GM19023 (cell line): ENCODE measurements at regions not wholly inside any gene's neighbourhood (a gene's known extent, or its start where the extent isn't known, plus 50 kb on each side); places are given as distances from the start of the nearest gene placed in this dataset.
"Not testable (repeated sequence)": the region's sequence is repeated elsewhere in the genome, so short reads cannot be mapped to it uniquely, and the experiment has no call there.

Experiments
- ATAC-seq: cut with Tn5 transposase; IDR thresholded peaks from one replicate; pipeline ENCODE4 v1.9.1; 2021; ENCODE audit warnings: mild to moderate bottlenecking, moderate library complexity; ENCODE audit not compliant: unreplicated experiment

DNA sequence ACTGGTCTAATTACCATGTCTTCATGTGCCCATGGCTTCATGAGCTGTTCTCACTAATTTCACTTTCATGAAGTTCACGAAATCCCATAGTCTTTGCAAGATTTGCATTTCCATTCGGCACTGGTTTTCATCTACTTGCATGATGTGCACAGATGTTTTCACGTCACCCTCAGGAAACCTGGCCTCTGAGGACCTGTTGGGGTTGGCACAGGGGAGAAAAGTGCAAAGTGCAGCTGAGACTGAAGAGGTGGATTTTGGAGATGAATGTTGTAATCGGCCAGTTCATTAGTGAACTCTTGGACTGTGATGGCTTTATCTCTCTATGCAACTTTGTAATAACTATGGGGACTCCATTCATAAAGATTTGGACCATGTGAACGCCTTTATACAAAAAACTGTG is 80.2 kb upstream of the SULF2 start:
- ATAC-seq = no peak

DNA sequence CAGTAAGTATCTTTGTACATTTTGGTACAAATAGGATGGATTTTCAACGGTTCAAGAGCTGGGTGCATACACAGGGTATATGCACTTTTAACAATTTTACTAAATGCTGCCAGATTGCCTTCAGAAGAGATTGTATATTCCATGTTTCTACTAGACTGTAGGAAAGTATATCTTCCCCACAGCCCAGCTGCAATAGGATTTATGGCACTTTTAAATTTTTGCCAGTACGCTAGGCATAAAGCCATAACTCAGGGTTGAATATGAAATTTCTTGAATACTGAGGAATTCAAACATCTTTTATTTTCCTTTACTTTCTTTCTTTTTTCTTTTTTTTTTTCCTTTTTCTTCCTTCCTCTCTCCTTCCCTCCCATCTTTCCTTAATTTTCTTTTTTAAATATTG is 78.7 kb upstream of the SULF2 start:
- no peak for ATAC-seq

DNA sequence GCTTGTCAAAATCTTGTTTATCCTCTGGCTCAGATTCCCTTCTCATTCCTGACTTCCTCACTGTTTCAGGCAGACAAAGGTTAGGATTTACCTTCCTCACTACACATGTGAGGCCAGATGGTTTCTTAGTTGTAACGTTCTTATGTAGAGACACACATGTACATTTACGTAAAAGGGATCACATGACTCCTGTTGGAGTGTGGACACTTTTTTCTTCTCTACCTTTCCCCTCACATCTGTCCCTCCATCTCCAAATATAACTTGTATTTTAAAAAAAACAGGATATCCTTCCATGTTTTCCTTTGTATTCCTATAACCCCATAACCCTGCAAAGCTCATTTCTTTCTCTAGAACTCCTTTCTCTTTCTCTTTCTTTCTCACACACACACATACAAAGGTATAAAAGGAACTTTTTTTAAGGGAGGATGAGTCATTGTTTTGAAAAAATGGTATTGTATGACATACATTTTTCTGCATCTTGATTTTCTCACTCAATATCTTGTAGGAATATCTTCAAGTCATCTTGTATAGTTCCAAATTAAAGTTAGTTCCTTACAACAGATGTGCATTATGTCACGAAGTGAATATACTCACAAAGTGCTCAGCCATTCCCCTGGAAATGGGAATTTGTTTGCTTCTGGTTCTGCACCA is 78.2 kb upstream of the SULF2 start:
- ATAC-seq = no peak

DNA sequence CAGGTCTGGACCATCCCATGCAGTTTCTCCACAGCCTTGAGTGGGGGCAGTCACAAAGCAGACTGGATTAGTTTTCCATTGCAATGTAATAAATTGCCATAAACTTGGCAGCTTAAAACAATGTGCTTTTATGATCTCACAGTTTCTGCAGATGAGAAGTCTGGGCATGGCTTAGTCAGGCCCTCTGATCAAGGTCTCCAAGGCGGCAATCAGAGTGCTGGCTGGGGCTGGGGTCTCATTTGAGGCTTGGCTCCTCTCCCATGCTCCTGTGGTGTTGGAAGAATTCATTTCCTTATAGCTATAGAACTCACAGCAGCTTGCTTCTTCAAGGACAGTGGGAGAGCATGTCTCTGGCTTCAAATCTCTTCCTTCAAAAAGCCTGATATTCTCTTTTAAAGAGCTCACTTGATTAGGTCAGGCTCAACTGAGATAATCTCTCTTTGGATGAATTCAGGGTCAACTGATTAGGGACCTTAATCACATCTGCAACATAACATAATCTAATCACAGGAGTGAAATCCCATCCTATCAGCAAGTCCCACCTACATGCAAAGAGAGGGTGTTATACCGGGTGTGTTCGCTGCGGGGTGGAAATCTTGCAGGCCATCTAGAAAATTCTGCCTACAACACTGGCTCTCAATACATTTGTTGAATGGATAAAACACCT is 77.4 kb upstream of the SULF2 start:
- ATAC-seq = no peak

DNA sequence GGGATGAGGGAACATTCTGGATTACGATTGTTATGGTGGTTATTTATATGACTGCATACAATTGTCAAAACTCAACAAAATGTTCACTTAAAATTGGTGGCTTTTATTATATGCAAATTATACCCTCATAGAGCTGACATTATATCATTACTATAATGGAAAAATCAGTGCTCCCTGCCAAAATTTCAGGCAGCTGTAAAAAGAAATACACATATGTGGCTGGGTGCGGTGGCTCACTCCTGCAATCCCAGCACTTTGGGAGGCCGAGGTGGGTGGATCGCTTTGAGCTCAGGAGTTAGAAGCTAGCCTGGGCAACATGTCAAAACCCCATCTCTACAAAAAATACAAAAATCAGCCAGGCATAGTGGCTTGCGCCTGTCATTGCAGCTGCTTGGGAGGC is 75.8 kb upstream of the SULF2 start:
- no peak for ATAC-seq

DNA sequence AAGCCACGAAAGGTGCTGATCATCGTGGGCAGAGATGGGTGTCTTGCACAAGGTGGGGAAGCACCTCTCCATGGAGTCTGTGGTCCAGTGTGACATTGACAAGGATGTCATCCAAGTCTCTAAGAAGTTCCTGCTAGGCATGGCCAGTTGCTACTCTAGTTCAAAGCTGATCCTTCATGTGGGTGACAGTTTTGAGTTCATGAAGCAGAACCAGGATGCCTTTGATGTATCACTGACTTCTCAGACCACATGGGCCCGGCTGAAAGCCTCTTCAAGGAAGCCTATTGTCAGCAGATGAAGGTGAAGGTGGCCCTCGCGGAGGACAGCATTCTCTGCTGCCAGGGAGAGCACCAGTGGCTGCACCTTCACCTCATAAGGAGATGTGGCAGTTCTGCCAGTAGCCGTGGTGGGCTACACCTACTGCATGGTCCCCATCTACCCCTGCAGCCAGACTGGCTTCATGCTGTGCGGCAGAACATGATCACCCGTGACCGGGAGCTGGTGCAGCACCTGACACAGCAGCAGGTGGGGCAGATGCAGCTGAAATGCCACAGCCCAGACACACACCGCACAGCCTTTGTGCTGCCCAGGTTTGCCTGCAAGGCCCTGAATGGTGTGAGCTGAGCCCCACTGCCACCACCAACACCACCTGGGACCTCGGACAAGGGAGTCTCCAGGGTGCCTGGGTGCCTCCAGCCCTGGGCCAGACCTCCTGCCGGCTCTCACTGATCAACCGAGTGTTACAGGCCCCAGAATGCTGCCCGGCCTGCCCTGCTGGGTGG is 75.0 kb upstream of the SULF2 start:
- no peak for ATAC-seq

DNA sequence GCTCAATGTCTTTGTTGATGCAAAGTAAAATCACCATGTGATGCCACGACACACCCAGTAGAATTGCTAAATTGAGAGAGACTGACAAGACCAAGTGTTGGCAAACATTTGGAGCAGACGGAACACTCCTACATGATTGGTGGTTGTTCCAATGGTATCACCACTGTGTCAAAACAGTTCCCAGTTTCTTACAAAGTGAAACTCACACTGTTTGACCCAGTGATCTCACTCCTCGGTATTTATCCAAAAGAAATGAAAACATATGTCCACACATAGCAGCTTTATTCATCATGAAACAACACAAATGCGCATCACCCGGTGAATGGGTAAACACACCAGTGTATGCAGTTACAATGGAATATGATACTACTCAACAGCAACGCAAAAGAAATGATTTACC is 74.0 kb upstream of the SULF2 start:
- ATAC-seq = no peak

DNA sequence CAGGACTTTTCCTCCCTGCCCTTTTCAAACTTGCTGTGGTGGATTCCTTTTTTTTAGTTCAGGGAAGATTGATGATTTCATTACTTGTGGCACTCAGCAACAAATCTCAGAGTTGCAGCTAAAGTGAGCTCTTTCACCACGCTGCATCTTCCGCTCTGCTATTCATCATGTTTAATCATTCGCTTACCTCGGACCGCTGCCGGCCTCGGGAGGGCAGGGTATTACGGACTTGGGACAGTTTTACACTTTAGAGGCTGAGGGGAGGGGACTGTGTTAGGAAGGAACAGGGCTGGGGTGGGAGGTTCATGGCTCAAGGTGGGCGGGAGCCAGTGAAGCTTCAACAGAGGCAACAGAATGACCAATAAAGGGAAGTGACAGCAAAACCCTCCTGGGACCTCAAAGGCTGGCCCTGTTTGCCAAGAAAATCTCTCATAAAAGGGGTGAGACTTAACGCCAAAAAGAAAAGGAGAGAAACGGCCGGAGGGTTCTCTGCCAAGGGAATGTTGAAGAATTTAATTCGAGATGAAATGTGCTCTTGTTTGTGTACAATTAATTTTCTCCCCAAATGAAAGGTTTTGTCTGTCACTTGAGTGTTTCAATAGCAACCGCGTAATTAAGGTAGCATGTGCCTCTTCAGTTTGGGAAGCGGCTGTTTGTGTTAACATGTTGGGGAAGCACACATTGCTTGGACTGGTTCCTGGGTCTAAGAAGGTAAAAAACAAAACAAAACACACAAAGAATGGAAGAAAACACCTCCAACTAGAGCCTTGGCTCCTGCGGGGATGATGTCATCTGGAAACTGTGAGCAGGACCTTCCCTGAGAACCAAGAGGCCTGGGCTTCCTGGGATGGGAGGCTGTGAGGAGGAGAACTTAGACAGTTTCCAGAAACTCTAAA is 72.5 kb upstream of the SULF2 start:
- no peak for ATAC-seq

DNA sequence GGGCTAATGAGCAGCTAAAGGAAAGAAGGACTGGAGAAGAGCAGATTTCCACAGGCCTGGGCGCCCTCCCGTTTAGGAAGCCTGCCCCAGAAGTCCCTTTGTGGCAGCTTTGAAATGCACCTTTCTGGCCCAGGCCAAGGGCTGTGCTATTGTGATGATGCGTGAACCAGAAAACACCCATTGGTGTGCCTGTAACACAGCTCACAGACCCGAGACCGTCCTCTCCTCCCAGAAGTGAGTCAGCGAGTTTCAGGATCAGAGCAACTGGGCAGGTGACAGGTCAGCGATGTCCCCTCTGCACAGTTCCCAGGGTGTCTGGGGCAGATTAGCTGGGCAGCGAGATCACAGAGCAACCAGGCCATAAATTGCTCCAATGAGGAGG is 71.9 kb upstream of the SULF2 start:
- no peak for ATAC-seq

DNA sequence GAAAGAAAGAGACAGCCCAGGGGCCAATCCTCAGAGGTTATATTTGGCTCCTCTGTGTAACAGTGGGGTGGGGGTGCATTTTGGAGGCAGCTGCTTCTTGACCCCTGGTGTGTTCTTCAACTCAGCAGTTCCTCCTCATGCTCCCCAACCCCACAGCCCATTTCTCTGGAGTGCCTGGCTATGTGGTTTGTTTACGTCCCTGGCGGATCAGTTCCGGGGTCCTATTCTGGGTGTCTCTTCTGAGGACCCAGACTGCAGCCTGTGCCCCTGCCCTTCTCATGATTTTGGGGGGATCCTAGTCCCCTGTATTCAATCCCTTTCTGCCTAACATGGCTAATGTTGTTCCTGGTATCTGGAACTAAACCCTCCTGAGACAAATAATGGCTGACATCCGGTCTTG is 70.5 kb upstream of the SULF2 start:
- no peak for ATAC-seq

DNA sequence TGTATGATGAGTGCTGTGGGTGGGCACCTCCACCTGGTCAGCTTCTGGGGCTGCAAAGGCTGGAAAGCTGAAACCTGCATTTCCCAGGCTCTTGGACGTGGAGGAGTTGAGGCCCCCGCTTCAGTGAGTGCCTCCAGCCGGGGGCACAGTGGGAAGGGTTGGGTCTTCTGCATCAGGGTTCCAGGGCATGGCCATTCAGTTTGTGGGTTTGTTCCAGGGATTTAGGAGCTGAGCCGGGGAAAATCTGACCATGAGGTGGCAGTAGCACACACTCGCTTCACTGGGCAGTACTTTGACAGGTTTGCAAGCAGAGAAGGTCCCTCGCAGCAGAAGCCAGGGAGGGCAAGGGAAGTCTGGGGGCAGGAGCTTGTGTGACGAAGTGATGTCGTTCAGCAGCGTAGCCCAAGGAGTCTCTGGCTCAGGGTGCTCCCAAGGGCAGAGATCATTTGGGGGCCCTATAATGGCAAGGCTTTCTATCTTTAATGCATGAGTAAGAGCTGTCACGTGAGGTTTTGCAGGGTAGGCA is 69.5 kb upstream of the SULF2 start:
- ATAC-seq = no peak

DNA sequence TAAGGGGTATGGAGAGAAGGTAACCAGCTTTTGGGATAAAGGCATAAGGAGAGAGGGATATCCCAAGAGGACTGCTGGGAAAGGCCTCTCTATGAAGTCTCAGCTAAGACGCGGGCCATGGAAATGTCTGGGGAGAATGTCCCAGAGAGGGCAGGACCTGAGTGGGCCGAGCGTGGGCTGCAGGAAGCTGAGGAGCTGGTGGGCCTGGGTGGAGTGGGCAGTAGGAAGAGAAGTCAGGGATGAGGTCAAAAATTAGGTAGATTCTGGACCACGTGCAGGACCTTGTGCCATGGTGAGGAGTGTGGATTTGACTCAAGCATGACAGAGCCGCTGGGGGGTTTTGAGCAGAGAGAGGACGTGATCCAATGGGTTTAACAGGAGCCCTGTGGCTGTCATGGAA is 66.5 kb upstream of the SULF2 start:
- no peak for ATAC-seq

DNA sequence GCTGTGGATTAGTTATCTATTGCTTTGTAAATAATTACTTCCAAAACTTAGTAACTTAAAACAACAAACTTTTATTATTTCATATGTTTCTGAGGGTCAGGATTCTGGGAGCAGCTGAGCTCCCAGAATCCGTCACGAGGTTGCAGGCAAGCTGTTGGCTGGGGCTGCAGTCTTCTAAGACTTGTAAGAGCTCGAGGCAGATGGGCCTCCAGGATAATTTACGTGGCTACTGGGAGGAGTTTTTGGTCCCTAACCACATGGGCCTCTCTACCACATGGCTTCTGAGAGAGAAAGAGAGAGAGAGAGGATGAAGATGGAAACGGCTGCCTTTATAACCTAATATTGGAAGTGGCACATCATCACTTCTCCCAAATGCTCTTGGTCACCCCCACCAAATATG is 64.9 kb upstream of the SULF2 start:
- no peak for ATAC-seq

DNA sequence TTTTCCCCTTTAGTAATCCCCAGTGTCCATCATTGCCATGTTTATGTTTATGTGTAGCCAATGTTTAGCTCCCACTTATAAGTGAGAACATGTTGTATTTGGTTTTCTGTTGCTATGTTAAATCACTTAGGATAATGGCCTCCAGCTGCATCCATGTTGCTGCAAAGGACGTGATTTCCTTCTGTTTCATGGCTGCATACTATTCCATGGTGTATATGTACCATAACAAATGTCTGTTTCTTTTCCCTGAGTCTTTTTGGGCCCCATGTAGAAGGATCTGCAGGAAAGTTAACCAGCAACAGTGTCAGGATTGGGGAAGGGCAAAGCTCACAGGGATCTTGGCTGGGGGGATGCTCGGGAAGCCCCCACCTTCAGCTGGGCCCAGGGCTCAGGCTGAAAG is 64.3 kb upstream of the SULF2 start:
- ATAC-seq = no peak

DNA sequence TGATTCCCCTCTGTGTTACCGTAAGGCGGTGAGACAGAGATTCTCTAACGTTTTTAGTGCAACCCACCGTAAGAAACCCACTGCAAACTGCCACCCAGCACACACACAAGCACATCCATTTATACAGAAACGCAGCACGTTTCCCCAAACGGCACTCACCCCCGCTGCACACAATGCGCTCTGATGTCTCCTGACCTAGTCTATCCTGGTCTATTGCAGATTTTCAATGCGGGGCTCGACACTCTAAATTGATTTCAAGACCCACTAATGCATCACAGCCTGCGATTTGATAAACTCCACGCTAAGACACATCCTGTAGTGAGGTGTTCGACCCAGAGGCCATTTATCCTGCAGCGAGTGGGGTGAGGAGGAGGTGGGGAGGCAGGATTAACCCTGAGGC is 63.7 kb upstream of the SULF2 start:
- ATAC-seq = no peak

DNA sequence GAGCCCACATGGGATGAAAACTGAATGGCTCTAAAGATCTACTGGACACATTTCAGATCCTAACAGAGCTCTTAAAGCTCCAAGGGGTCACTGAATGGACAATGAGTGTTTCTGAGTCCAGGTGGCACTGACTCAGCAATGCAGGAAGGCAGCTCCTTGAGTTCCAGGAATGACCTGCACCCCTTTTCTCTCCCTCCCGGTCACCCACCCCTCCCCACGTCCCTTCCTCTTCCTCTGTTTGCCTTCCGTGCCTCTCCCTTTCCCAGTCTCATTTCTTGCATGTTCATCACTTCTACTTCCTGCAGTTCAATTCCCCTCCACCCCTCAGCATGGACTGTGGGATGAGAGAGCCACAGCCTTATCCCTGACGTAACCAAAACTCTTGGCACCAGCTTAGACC is 63.3 kb upstream of the SULF2 start:
- not testable (repeated sequence) for ATAC-seq

DNA sequence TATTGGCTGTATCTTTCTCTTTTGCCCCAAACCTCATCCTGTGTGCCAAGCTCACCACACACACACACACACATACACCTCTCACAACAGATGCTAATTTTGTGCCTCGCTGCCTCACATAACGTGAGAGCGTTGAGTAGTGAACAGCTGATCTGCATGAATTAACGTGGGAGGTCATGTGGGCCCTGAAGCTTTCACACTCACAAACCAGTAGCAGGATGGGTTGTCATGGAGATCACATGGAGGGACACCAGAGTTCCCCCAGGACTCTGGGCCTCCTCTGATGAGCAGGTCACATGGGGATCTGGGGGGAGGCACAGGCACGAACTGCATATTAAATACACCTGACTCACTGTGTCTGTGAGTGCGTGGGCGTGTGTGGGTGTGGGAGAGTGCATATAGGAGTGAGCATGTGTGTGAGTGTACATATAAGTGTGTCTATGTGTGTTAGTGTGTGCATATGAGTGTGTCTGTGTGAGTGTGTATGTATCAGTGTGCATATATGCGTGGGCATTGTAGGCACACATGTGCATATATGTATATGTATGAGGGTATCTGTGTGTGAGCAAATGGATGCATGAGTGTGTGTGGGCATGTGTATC is 62.7 kb upstream of the SULF2 start:
- no peak for ATAC-seq

DNA sequence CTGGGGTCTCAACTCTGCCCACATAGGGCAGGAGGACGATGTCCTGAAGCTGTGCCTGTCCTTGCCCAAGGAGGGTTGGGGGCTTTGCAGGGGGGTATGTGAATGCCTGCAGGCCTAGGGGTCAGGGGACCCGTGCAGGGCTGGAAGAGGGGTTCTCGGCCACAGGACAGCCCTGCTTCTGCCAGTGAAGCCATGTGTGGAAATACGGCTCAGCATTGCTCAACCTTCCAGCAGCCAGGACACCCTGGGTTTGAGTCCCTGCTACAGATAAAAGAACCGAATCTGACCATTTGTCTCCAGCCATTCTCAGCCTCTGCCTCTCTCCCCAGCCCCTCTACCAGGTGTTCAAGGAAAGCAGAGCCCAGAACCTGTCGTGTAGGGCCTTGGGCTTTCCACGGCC is 61.9 kb upstream of the SULF2 start:
- not testable (repeated sequence) for ATAC-seq

DNA sequence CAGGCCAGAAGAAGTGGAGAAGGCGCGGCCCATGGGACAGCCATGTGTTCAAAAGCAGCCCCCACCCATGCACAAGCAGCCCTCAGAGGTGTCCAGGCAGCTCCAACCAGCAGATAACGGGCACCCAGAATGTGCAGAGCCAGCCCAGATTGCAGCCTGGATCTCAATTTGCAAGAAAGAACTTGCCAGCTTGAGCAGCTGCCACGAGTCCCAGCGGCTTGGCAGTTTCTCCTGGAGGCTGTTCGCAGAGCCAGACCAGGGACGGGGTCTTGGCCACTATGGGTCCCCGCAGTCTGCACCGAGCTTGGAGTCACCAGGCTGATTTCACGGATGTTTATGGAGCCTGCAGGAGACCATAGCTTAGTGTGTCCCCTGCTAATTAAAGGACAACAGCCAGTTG is 61.4 kb upstream of the SULF2 start:
- ATAC-seq = not testable (repeated sequence)

DNA sequence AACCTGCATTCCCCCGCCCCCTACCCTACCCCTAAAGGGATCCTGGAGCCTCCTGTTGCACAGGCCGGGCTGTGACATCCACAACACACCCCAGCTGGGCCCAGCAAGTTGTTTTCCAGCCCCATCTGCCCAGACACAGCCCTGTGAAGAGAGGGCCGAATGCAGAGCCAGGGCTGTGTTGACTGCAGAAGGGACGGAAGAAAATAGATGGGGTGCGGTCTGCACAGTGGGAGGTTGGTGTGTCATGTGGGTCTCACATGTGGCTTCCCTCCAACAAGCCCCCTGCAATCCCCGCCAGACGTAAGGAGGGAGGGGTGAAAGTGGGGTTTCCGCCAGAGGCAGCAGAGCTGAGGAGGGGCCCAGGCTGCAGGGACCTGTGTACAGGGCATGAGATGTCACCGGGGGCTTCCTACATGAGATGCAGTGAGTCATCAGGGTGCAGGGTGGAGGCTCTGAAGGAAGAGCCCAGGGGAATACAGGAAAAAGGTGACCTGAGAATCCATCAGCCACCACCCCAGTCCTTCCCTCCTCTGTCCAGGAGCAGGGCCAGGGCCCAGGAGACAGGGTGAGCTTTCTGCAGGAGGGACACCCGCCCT is 60.2 kb upstream of the SULF2 start:
- not testable (repeated sequence) for ATAC-seq
